ENCODE measurements at regions not wholly inside any gene's neighbourhood (a gene's known extent, or its start where the extent isn't known, plus 50 kb on each side); places are given as distances from the start of the nearest gene placed in this dataset.
A peak's percentile ranks its signal among the peaks of the same experiment; 100 is the strongest.

DNA sequence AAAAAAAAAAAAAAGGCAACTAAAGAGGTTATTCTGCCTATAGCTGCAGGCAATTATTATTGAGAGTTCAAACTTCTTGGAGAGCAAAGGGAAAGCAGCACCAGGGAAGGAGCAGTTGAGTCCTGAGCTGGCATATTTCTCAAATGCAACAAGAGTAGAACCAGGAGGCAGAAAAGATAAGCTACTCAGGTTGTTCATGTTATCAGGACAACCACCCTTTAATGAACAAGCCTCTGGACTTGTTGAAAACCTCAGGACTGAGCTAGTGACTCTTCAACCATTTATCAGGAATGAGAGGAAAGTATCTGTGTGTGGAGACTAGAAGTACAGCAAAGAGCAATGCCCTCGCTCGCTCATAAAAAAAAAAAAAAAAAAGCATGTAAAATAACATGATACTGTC lies 183.0 kb downstream of the KCTD12 start:
- Histone ChIP-seq H3K27ac (ENCODE audit: low read depth in 1 of 2, low read length in 1 of 2) (no peak overlapping the region), H3K4me1 (ENCODE audit: control insufficient read depth in 2 of 2, insufficient read depth in 2 of 2, low read length in 2 of 2) (no peaks in the 10 kb centered on the region), H3K9me3 (ENCODE audit: control insufficient read depth in 2 of 2, insufficient read depth in 1 of 2, low read length in 1 of 2) (no peaks in the 10 kb centered on the region), H3K27me3 (ENCODE audit: control insufficient read depth in 2 of 2, insufficient read depth in 1 of 2, low read length in 1 of 2) (no peaks in the 10 kb centered on the region), H3K36me3 (ENCODE audit: control insufficient read depth in 2 of 2, insufficient read depth in 2 of 2, low read length in 1 of 2) (no peaks in the 10 kb centered on the region), H3K4me3 (ENCODE audit: low read length in 2 of 2) (no peak overlapping the region)
- 100% methylated on average over 2 of the region's 2 CpGs for WGBS
- DNase-seq (ENCODE audit: low read depth in 6 of 9, low spot score in 9 of 9) = no peak

- Histone ChIP-seq H3K4me1 (ENCODE audit: control insufficient read depth in 2 of 2, insufficient read depth in 2 of 2, low read length in 2 of 2) (no peaks in the 10 kb centered on the region), H3K27ac (ENCODE audit: low read depth in 1 of 2, low read length in 1 of 2) (no peak overlapping the region), H3K4me3 (ENCODE audit: low read length in 2 of 2) (no peak overlapping the region), H3K36me3 (ENCODE audit: control insufficient read depth in 2 of 2, insufficient read depth in 2 of 2, low read length in 1 of 2) (no peaks in the 10 kb centered on the region), H3K9me3 (ENCODE audit: control insufficient read depth in 2 of 2, insufficient read depth in 1 of 2, low read length in 1 of 2) (no peaks in the 10 kb centered on the region), H3K27me3 (ENCODE audit: control insufficient read depth in 2 of 2, insufficient read depth in 1 of 2, low read length in 1 of 2) (no peaks in the 10 kb centered on the region)
- 93% methylated on average over 2 of the region's 2 CpGs for WGBS
- no peak for DNase-seq (ENCODE audit: low read depth in 6 of 9, low spot score in 9 of 9)
These were observed 188.9 kb downstream of the KCTD12 start for GRCh38 chr13:76697288-76697687.

- DNase-seq (ENCODE audit: low read depth in 6 of 9, low spot score in 9 of 9) = no peak
- H3K27me3 ChIP-seq (ENCODE audit: control insufficient read depth in 2 of 2, insufficient read depth in 1 of 2, low read length in 1 of 2) = no peaks in the 10 kb centered on the region
- no peaks in the 10 kb centered on the region for H3K36me3 ChIP-seq (ENCODE audit: control insufficient read depth in 2 of 2, insufficient read depth in 2 of 2, low read length in 1 of 2)
- H3K4me3 ChIP-seq (ENCODE audit: low read length in 2 of 2) = no peak overlapping the region
- no peaks in the 10 kb centered on the region for H3K4me1 ChIP-seq (ENCODE audit: control insufficient read depth in 2 of 2, insufficient read depth in 2 of 2, low read length in 2 of 2)
- H3K27ac ChIP-seq (ENCODE audit: low read depth in 1 of 2, low read length in 1 of 2) = no peak overlapping the region
- H3K9me3 ChIP-seq (ENCODE audit: control insufficient read depth in 2 of 2, insufficient read depth in 1 of 2, low read length in 1 of 2) = no peaks in the 10 kb centered on the region
- WGBS = 96% methylated on average over 3 of the region's 3 CpGs
These were observed 189.8 kb downstream of the KCTD12 start for GRCh38 chr13:76696370-76696769.

DNA sequence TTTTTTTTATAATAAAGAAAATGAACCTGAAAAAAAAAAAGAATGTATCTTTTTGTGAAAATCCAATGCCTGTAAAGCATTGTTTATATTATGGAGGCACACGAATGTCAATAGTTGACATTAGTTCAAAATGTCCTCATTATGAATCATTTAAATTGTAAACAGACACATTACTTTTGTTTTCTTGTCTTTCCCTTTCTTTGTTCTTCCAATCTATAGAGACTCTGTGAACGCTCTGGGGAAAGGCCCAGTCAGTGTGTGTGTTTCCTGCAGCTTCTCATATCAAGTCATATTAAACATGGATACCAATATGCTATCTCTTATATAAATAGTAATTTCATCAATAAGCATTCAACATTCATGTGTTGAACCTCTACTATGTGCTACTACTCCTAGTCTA lies 193.1 kb downstream of the KCTD12 start:
- Histone ChIP-seq H3K4me1 (ENCODE audit: control insufficient read depth in 2 of 2, insufficient read depth in 2 of 2, low read length in 2 of 2) (no peaks in the 10 kb centered on the region), H3K36me3 (ENCODE audit: control insufficient read depth in 2 of 2, insufficient read depth in 2 of 2, low read length in 1 of 2) (no peaks in the 10 kb centered on the region), H3K9me3 (ENCODE audit: control insufficient read depth in 2 of 2, insufficient read depth in 1 of 2, low read length in 1 of 2) (no peaks in the 10 kb centered on the region), H3K4me3 (ENCODE audit: low read length in 2 of 2) (no peak overlapping the region), H3K27ac (ENCODE audit: low read depth in 1 of 2, low read length in 1 of 2) (no peak overlapping the region), H3K27me3 (ENCODE audit: control insufficient read depth in 2 of 2, insufficient read depth in 1 of 2, low read length in 1 of 2) (no peaks in the 10 kb centered on the region)
- no peak for DNase-seq (ENCODE audit: low read depth in 6 of 9, low spot score in 9 of 9)
- WGBS = 94% methylated on average over 2 of the region's 2 CpGs

DNA sequence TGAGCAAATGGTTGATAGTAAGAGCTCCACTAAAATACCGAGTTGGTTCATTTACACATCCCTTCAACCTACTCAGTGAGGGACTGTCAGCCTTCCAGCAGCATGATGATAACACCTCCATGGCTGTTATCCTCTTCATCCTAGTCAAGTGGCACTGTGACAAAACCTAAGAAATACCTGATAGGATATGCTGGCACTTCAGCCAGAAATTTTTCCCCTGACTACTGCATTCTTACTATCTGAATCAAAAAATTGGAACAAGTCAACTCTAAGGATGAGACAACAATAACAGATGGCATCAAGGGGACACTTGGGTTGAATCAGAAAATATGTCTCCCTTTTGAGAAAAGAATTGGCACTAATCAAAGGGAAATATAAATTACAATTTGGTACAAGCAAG lies 193.9 kb downstream of the KCTD12 start:
- Histone ChIP-seq H3K4me1 (ENCODE audit: control insufficient read depth in 2 of 2, insufficient read depth in 2 of 2, low read length in 2 of 2) (no peaks in the 10 kb centered on the region), H3K9me3 (ENCODE audit: control insufficient read depth in 2 of 2, insufficient read depth in 1 of 2, low read length in 1 of 2) (no peaks in the 10 kb centered on the region), H3K36me3 (ENCODE audit: control insufficient read depth in 2 of 2, insufficient read depth in 2 of 2, low read length in 1 of 2) (no peaks in the 10 kb centered on the region), H3K4me3 (ENCODE audit: low read length in 2 of 2) (no peak overlapping the region), H3K27me3 (ENCODE audit: control insufficient read depth in 2 of 2, insufficient read depth in 1 of 2, low read length in 1 of 2) (no peaks in the 10 kb centered on the region), H3K27ac (ENCODE audit: low read depth in 1 of 2, low read length in 1 of 2) (no peak overlapping the region)
- DNase-seq (ENCODE audit: low read depth in 6 of 9, low spot score in 9 of 9) = no peak
- whole genome bisulfite sequencing = 100% methylated on average over 1 of the region's 1 CpG

DNA sequence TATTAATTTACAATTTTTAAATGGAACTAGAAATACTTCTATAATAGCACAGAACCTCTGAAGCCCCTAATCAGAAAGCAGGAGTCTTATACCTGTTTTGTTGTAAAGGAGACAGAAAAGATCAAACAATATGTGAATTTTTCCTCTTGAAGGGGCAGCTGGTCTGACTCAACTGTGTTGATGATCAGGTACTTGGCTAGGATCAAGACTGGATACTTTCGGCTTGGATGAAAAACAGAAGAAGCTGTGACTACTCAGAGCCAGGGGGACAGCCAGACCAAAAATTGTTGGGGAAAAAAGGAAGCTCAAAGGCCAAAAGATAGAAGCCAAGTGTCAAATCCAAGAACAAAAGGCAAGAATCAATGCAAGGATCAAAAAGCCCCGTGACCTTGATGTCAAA lies 195.6 kb downstream of the KCTD12 start:
- Histone ChIP-seq H3K36me3 (ENCODE audit: control insufficient read depth in 2 of 2, insufficient read depth in 2 of 2, low read length in 1 of 2) (no peaks in the 10 kb centered on the region), H3K4me1 (ENCODE audit: control insufficient read depth in 2 of 2, insufficient read depth in 2 of 2, low read length in 2 of 2) (no peaks in the 10 kb centered on the region), H3K9me3 (ENCODE audit: control insufficient read depth in 2 of 2, insufficient read depth in 1 of 2, low read length in 1 of 2) (no peaks in the 10 kb centered on the region), H3K27ac (ENCODE audit: low read depth in 1 of 2, low read length in 1 of 2) (no peak overlapping the region), H3K27me3 (ENCODE audit: control insufficient read depth in 2 of 2, insufficient read depth in 1 of 2, low read length in 1 of 2) (no peaks in the 10 kb centered on the region), H3K4me3 (ENCODE audit: low read length in 2 of 2) (no peak overlapping the region)
- 95% methylated on average over 2 of the region's 2 CpGs for WGBS
- no peak for DNase-seq (ENCODE audit: low read depth in 6 of 9, low spot score in 9 of 9)

GRCh38 chr13:76687467-76687866 lies 198.7 kb downstream of the KCTD12 start:
- no peaks in the 10 kb centered on the region for H3K4me1 ChIP-seq (ENCODE audit: control insufficient read depth in 2 of 2, insufficient read depth in 2 of 2, low read length in 2 of 2)
- no peak overlapping the region for H3K4me3 ChIP-seq (ENCODE audit: low read length in 2 of 2)
- H3K27me3 ChIP-seq (ENCODE audit: control insufficient read depth in 2 of 2, insufficient read depth in 1 of 2, low read length in 1 of 2) = no peaks in the 10 kb centered on the region
- no peaks in the 10 kb centered on the region for H3K36me3 ChIP-seq (ENCODE audit: control insufficient read depth in 2 of 2, insufficient read depth in 2 of 2, low read length in 1 of 2)
- no peaks in the 10 kb centered on the region for H3K9me3 ChIP-seq (ENCODE audit: control insufficient read depth in 2 of 2, insufficient read depth in 1 of 2, low read length in 1 of 2)
- no peak for DNase-seq (ENCODE audit: low read depth in 6 of 9, low spot score in 9 of 9)
- H3K27ac ChIP-seq (ENCODE audit: low read depth in 1 of 2, low read length in 1 of 2) = peak overlapping the region in 1 of 2 donors; percentile 18
- 79% methylated on average over 4 of the region's 4 CpGs for WGBS

- no peaks in the 10 kb centered on the region for H3K27me3 ChIP-seq (ENCODE audit: control insufficient read depth in 2 of 2, insufficient read depth in 1 of 2, low read length in 1 of 2)
- no peak overlapping the region for H3K27ac ChIP-seq (ENCODE audit: low read depth in 1 of 2, low read length in 1 of 2)
- no peaks in the 10 kb centered on the region for H3K36me3 ChIP-seq (ENCODE audit: control insufficient read depth in 2 of 2, insufficient read depth in 2 of 2, low read length in 1 of 2)
- no peak for DNase-seq (ENCODE audit: low read depth in 6 of 9, low spot score in 9 of 9)
- WGBS = 98% methylated on average over 5 of the region's 5 CpGs
- no peak overlapping the region for H3K4me3 ChIP-seq (ENCODE audit: low read length in 2 of 2)
- no peaks in the 10 kb centered on the region for H3K4me1 ChIP-seq (ENCODE audit: control insufficient read depth in 2 of 2, insufficient read depth in 2 of 2, low read length in 2 of 2)
- no peaks in the 10 kb centered on the region for H3K9me3 ChIP-seq (ENCODE audit: control insufficient read depth in 2 of 2, insufficient read depth in 1 of 2, low read length in 1 of 2)
These were observed 200.3 kb downstream of the KCTD12 start for GRCh38 chr13:76685938-76686337.

- DNase-seq (ENCODE audit: low read depth in 6 of 9, low spot score in 9 of 9) = no peak
- no peaks in the 10 kb centered on the region for H3K9me3 ChIP-seq (ENCODE audit: control insufficient read depth in 2 of 2, insufficient read depth in 1 of 2, low read length in 1 of 2)
- no peaks in the 10 kb centered on the region for H3K36me3 ChIP-seq (ENCODE audit: control insufficient read depth in 2 of 2, insufficient read depth in 2 of 2, low read length in 1 of 2)
- no peak overlapping the region for H3K27ac ChIP-seq (ENCODE audit: low read depth in 1 of 2, low read length in 1 of 2)
- H3K4me1 ChIP-seq (ENCODE audit: control insufficient read depth in 2 of 2, insufficient read depth in 2 of 2, low read length in 2 of 2) = no peaks in the 10 kb centered on the region
- no peak overlapping the region for H3K4me3 ChIP-seq (ENCODE audit: low read length in 2 of 2)
- WGBS = 96% methylated on average over 1 of the region's 1 CpG
- H3K27me3 ChIP-seq (ENCODE audit: control insufficient read depth in 2 of 2, insufficient read depth in 1 of 2, low read length in 1 of 2) = no peaks in the 10 kb centered on the region
These were observed 201.9 kb downstream of the KCTD12 start for GRCh38 chr13:76684336-76684735.

- no peak overlapping the region for H3K4me3 ChIP-seq (ENCODE audit: low read length in 2 of 2)
- no peaks in the 10 kb centered on the region for H3K27me3 ChIP-seq (ENCODE audit: control insufficient read depth in 2 of 2, insufficient read depth in 1 of 2, low read length in 1 of 2)
- no peaks in the 10 kb centered on the region for H3K36me3 ChIP-seq (ENCODE audit: control insufficient read depth in 2 of 2, insufficient read depth in 2 of 2, low read length in 1 of 2)
- no peaks in the 10 kb centered on the region for H3K4me1 ChIP-seq (ENCODE audit: control insufficient read depth in 2 of 2, insufficient read depth in 2 of 2, low read length in 2 of 2)
- H3K9me3 ChIP-seq (ENCODE audit: control insufficient read depth in 2 of 2, insufficient read depth in 1 of 2, low read length in 1 of 2) = no peaks in the 10 kb centered on the region
- H3K27ac ChIP-seq (ENCODE audit: low read depth in 1 of 2, low read length in 1 of 2) = no peak overlapping the region
- no peak for DNase-seq (ENCODE audit: low read depth in 6 of 9, low spot score in 9 of 9)
- 98% methylated on average over 2 of the region's 2 CpGs for WGBS
These were observed 202.4 kb downstream of the KCTD12 start for GRCh38 chr13:76683854-76684253.

All from thymus (tissue), 11 donors.